ENCODE measurements at regions not wholly inside any gene's neighbourhood (a gene's known extent, or its start where the extent isn't known, plus 50 kb on each side); places are given as distances from the start of the nearest gene placed in this dataset.

- TF ChIP-seq CTCF (IDR thresholded peaks at IDR 0.05; ENCODE audit: low read length) (no peak), EZH2 (optimal IDR thresholded peaks at IDR 0.05; ENCODE audit: low read depth, low read length) (no peak), EZH2phosphoT487 (IDR thresholded peaks at IDR 0.05; ENCODE audit: low read length) (no peak)
Measured at GRCh38 chr9:16178294-16178693, 625.5 kb downstream of the CCDC171 start.

Data from MM.1S (cell line).